GM18520 (cell line): ENCODE measurements at regions not wholly inside any gene's neighbourhood (a gene's known extent, or its start where the extent isn't known, plus 50 kb on each side); places are given as distances from the start of the nearest gene placed in this dataset.

ENCODE experiments used
- ATAC-seq: cut with Tn5 transposase; IDR thresholded peaks from one replicate; pipeline ENCODE4 v1.9.1; 2021; ENCODE audit not compliant: unreplicated experiment

- ATAC-seq = no peak
These were observed 61.7 kb downstream of the KCNJ2 start for GRCh38 chr17:70230850-70231640.

GRCh38 chr17:70232466-70232865 lies 63.1 kb downstream of the KCNJ2 start:
- no peak for ATAC-seq

GRCh38 chr17:70235252-70235651 lies 65.9 kb downstream of the KCNJ2 start:
- ATAC-seq = no peak

- no peak for ATAC-seq
These were observed 68.9 kb downstream of the KCNJ2 start for GRCh38 chr17:70238228-70238627.

GRCh38 chr17:70238646-70239045 lies 69.3 kb downstream of the KCNJ2 start:
- no peak for ATAC-seq

- no peak for ATAC-seq
These were observed 70.1 kb downstream of the KCNJ2 start for GRCh38 chr17:70239391-70239826.

- ATAC-seq = no peak
These were observed 71.7 kb downstream of the KCNJ2 start for GRCh38 chr17:70241071-70241470.

GRCh38 chr17:70242781-70243437 lies 73.6 kb downstream of the KCNJ2 start:
- ATAC-seq = no peak

GRCh38 chr17:70251706-70252105 lies 82.4 kb downstream of the KCNJ2 start:
- no peak for ATAC-seq

- no peak for ATAC-seq
These were observed 85.6 kb downstream of the KCNJ2 start for GRCh38 chr17:70254735-70255460.

- ATAC-seq = no peak
These were observed 87.4 kb downstream of the KCNJ2 start for GRCh38 chr17:70256751-70257150.

- ATAC-seq = no peak
These were observed 89.1 kb downstream of the KCNJ2 start for GRCh38 chr17:70258465-70258864.

- ATAC-seq = no peak
These were observed 90.1 kb downstream of the KCNJ2 start for GRCh38 chr17:70259400-70259799.

GRCh38 chr17:70261170-70261569 lies 91.8 kb downstream of the KCNJ2 start:
- ATAC-seq = no peak

GRCh38 chr17:70265471-70265870 lies 96.1 kb downstream of the KCNJ2 start:
- ATAC-seq = no peak

GRCh38 chr17:70266394-70266793 lies 97.1 kb downstream of the KCNJ2 start:
- no peak for ATAC-seq

GRCh38 chr17:70268383-70268782 lies 99.1 kb downstream of the KCNJ2 start:
- no peak for ATAC-seq

- ATAC-seq = no peak
These were observed 101.2 kb downstream of the KCNJ2 start for GRCh38 chr17:70270554-70270953.

- ATAC-seq = no peak
These were observed 101.9 kb downstream of the KCNJ2 start for GRCh38 chr17:70271200-70271599.

GRCh38 chr17:70271672-70272071 lies 102.3 kb downstream of the KCNJ2 start:
- no peak for ATAC-seq

- ATAC-seq = no peak
These were observed 104.9 kb downstream of the KCNJ2 start for GRCh38 chr17:70274255-70274654.

GRCh38 chr17:70276906-70277305 lies 107.6 kb downstream of the KCNJ2 start:
- ATAC-seq = no peak
